B cell (primary cell): ENCODE measurements at regions not wholly inside any gene's neighbourhood (a gene's known extent, or its start where the extent isn't known, plus 50 kb on each side); places are given as distances from the start of the nearest gene placed in this dataset.

Experiments
- ATAC-seq: fragments of 200-7000 bp; cut with Tn5 transposase; one replicate; pipeline ENCODE4 v1.10.0; 2021; ENCODE audit warnings: low read depth, mild to moderate bottlenecking, moderate number of reproducible peaks, moderate library complexity
- CTCF ChIA-PET: fragments of 350-600 bp; sonication (Branson Sonifier 250); formaldehyde crosslinking; loops from one replicate; lab custom pipeline; 2021; ENCODE audit warnings: antibody characterized with exemption, inconsistent platforms; lab: Charles Lee
- POLR2A ChIA-PET: fragments of 350-600 bp; sonication (Branson Sonifier 250); formaldehyde crosslinking; loops from one replicate; lab custom pipeline; 2021; ENCODE audit warnings: antibody characterized with exemption; lab: Charles Lee
- DNase-seq: peaks from one replicate; pipeline ENCODE4 v3.0.0; 2013
- H2AFZ ChIP-seq: 2 replicates; pipeline ENCODE4 v1.6.1; 2012; ENCODE audit warnings: mild to moderate bottlenecking, low read depth, low read length; ENCODE audit not compliant: insufficient read depth, poor library complexity, severe bottlenecking
- H3K27ac ChIP-seq, 2 donors: 1 replicate in 1 of 2; 2 replicates in 1 of 2; pipeline ENCODE4 v1.5.1; 2012 to 2013; ENCODE audit warnings: low read length in 2 of 2, mild to moderate bottlenecking in 2 of 2, moderate library complexity in 1 of 2
- H3K27me3 ChIP-seq, 4 experiments: fragments of 200-600 bp in 1 of 4; sonication (generic) in 1 of 4; replicated peaks in 1 of 4; 1 replicate in 2 of 4; 2 replicates in 2 of 4; pipeline versions ENCODE4 v1.6.1 to v1.7.0; 2013 to 2016; ENCODE audit warnings: low read length in 3 of 4, mild to moderate bottlenecking in 2 of 4, mixed read lengths in 1 of 4, moderate library complexity in 1 of 4; ENCODE audit not compliant: insufficient read depth in 4 of 4, control insufficient read depth in 3 of 4; ENCODE audit errors: control extremely low read depth in 1 of 4
- H3K36me3 ChIP-seq, 2 experiments: replicated peaks in 1 of 2; 1 replicate in 1 of 2; 2 replicates in 1 of 2; pipeline versions ENCODE4 v1.6.1 to v1.7.1; 2013; ENCODE audit warnings: low read length in 1 of 2; ENCODE audit not compliant: insufficient read depth in 2 of 2, control insufficient read depth in 1 of 2; ENCODE audit errors: control extremely low read depth in 1 of 2, extremely low read depth in 1 of 2
- H3K4me1 ChIP-seq, 2 donors: fragments of 200-600 bp in 1 of 2; sonication (generic) in 1 of 2; 1 replicate in 1 of 2; 2 replicates in 1 of 2; pipeline versions ENCODE4 v1.5.1 to v1.6.1; 2013 to 2017; ENCODE audit warnings: low read length in 2 of 2; ENCODE audit not compliant: control insufficient read depth in 2 of 2, insufficient read depth in 2 of 2
- H3K4me2 ChIP-seq: replicated peaks from 2 replicates; pipeline ENCODE3; 2012; ENCODE audit warnings: mild to moderate bottlenecking, low read depth, low read length; ENCODE audit not compliant: poor library complexity, severe bottlenecking
- H3K4me3 ChIP-seq, 5 experiments: fragments of 200-600 bp in 1 of 5; sonication (generic) in 1 of 5; 1 replicate in 3 of 5; 2 replicates in 2 of 5; pipeline versions ENCODE4 v1.5.1 to v1.7.0; 2011 to 2016; ENCODE audit warnings: low read length in 4 of 5, mild to moderate bottlenecking in 4 of 5, low read depth in 2 of 5, control low read depth in 1 of 5, moderate library complexity in 1 of 5; ENCODE audit not compliant: insufficient read depth in 1 of 5; ENCODE audit errors: control extremely low read depth in 1 of 5, extremely low read depth in 1 of 5
- H3K79me2 ChIP-seq: fragments of 200-600 bp; sonication (generic); one replicate; pipeline ENCODE4 v1.6.0; 2016; ENCODE audit warnings: low read length; ENCODE audit not compliant: control insufficient read depth, insufficient read depth
- H3K9ac ChIP-seq: fragments of 200-600 bp; sonication (generic); 2 replicates; pipeline ENCODE4 v1.6.1; 2017; ENCODE audit warnings: mild to moderate bottlenecking, low read length, moderate library complexity
- H3K9me3 ChIP-seq, 3 donors: one replicate each; pipeline versions ENCODE4 v1.6.1 to v1.7.1; 2013; ENCODE audit warnings: low read length in 2 of 3; ENCODE audit not compliant: control insufficient read depth in 2 of 3, insufficient read depth in 1 of 3; ENCODE audit errors: control extremely low read depth in 1 of 3
- H4K20me1 ChIP-seq: 2 replicates; pipeline ENCODE4 v1.6.0; 2012; ENCODE audit warnings: mild to moderate bottlenecking, low read length; ENCODE audit not compliant: insufficient read depth, control insufficient read depth, poor library complexity, severe bottlenecking
- H3K27ac Mint-ChIP-seq: one replicate; pipeline ENCODE4 v1.8.0; 2021; ENCODE audit warnings: mixed read lengths
- H3K27me3 Mint-ChIP-seq: one replicate; pipeline ENCODE4 v1.8.0; 2021; ENCODE audit warnings: mixed read lengths
- H3K4me1 Mint-ChIP-seq: one replicate; pipeline ENCODE4 v1.8.0; 2021; ENCODE audit warnings: mixed read lengths
- H3K4me3 Mint-ChIP-seq: one replicate; pipeline ENCODE4 v1.8.0; 2021; ENCODE audit warnings: mixed read lengths
- H3K9me3 Mint-ChIP-seq: one replicate; pipeline ENCODE4 v1.8.0; 2022; ENCODE audit warnings: mixed read lengths; ENCODE audit not compliant: insufficient read depth
- EZH2 ChIP-seq: IDR thresholded peaks from 2 replicates; pipeline ENCODE4 v1.6.1; 2012; ENCODE audit warnings: borderline replicate concordance, low read depth, mild to moderate bottlenecking, moderate library complexity, low read length; ENCODE audit not compliant: insufficient read depth, poor library complexity, severe bottlenecking
- WGBS: methylation state at CpG from one replicate; pipeline ENCODE4 v1.1.5; 2013; ENCODE audit warnings: missing lambda C conversion rate; ENCODE audit not compliant: insufficient coverage; 5-methylcytosine and 5-hydroxymethylcytosine counted together
- intact Hi-C: fragments of 100-400 bp; cut with micrococcal nuclease; formaldehyde crosslinking; loops from one replicate; pipeline ENCODE4 v1.10.0; 2022
- TF ChIP-seq, protein P1 (sequence below): fragments of 200-600 bp; IDR thresholded peaks from one replicate; pipeline ENCODE4 v1.8.0; 2022; ENCODE audit warnings: antibody characterized with exemption, mild to moderate bottlenecking

GRCh38 chr5:82595113-82595512, 317.0 kb upstream of the RPS23 start:
- no peak for ATAC-seq
- H3K9ac ChIP-seq, result no peak overlapping the region
- no peaks in the 10 kb centered on the region for H3K4me1 ChIP-seq
- H3K27ac Mint-ChIP-seq, result no peak overlapping the region
- no peak overlapping the region for H2AFZ ChIP-seq
- no peaks in the 10 kb centered on the region for H3K27me3 ChIP-seq
- no peak overlapping the region for H3K4me3 Mint-ChIP-seq
- H3K9me3 ChIP-seq, result no peaks in the 10 kb centered on the region
- no peak overlapping the region for H3K27ac ChIP-seq
- no peaks in the 10 kb centered on the region for H3K36me3 ChIP-seq
- ChIA-PET CTCF (no interaction called here), POLR2A (no interaction called here)
- H3K27me3 Mint-ChIP-seq, result no peaks in the 10 kb centered on the region
- H3K79me2 ChIP-seq, result no peaks in the 10 kb centered on the region
- no peak overlapping the region for H3K4me3 ChIP-seq
- WGBS, result no CpG with 5 or more reads among the region's 4 CpGs
- H3K4me2 ChIP-seq, result no peak overlapping the region
- TF ChIP-seq, protein P1, sequence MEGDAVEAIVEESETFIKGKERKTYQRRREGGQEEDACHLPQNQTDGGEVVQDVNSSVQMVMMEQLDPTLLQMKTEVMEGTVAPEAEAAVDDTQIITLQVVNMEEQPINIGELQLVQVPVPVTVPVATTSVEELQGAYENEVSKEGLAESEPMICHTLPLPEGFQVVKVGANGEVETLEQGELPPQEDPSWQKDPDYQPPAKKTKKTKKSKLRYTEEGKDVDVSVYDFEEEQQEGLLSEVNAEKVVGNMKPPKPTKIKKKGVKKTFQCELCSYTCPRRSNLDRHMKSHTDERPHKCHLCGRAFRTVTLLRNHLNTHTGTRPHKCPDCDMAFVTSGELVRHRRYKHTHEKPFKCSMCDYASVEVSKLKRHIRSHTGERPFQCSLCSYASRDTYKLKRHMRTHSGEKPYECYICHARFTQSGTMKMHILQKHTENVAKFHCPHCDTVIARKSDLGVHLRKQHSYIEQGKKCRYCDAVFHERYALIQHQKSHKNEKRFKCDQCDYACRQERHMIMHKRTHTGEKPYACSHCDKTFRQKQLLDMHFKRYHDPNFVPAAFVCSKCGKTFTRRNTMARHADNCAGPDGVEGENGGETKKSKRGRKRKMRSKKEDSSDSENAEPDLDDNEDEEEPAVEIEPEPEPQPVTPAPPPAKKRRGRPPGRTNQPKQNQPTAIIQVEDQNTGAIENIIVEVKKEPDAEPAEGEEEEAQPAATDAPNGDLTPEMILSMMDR, result no peak
- no peak for TF ChIP-seq EZH2
- intact Hi-C loops, result no loop called here
- no peaks in the 10 kb centered on the region for H3K9me3 Mint-ChIP-seq
- no peaks in the 10 kb centered on the region for H3K4me1 Mint-ChIP-seq
- no peak for DNase-seq
- H4K20me1 ChIP-seq, result no peaks in the 10 kb centered on the region

- no peak overlapping the region for H3K9ac ChIP-seq
- H3K27me3 ChIP-seq, result no peaks in the 10 kb centered on the region
- H3K36me3 ChIP-seq, result no peaks in the 10 kb centered on the region
- no peak overlapping the region for H3K4me2 ChIP-seq
- DNase-seq (no peak), ATAC-seq (no peak)
- no peaks in the 10 kb centered on the region for H3K27me3 Mint-ChIP-seq
- no peaks in the 10 kb centered on the region for H4K20me1 ChIP-seq
- H3K4me1 Mint-ChIP-seq, result no peaks in the 10 kb centered on the region
- CTCF ChIA-PET, result no interaction called here
- no peaks in the 10 kb centered on the region for H3K4me1 ChIP-seq
- intact Hi-C loops, result no loop called here
- no peaks in the 10 kb centered on the region for H3K79me2 ChIP-seq
- no peak overlapping the region for H3K4me3 Mint-ChIP-seq
- no peak overlapping the region for H2AFZ ChIP-seq
- no peaks in the 10 kb centered on the region for H3K9me3 Mint-ChIP-seq
- no peak overlapping the region for H3K4me3 ChIP-seq
- no peaks in the 10 kb centered on the region for H3K9me3 ChIP-seq
- WGBS, result 100% methylated on average over 1 of the region's 1 CpG
- H3K27ac ChIP-seq, result no peak overlapping the region
- POLR2A ChIA-PET, result no interaction called here
- TF ChIP-seq EZH2, result no peak
- H3K27ac Mint-ChIP-seq, result no peak overlapping the region
Measured at GRCh38 chr5:82594097-82594496, 315.9 kb upstream of the RPS23 start.
